Mesendoderm (in vitro differentiated cells): ENCODE measurements at regions not wholly inside any gene's neighbourhood (a gene's known extent, or its start where the extent isn't known, plus 50 kb on each side); places are given as distances from the start of the nearest gene placed in this dataset.

ENCODE experiments used
- DNase-seq: peaks from one replicate; pipeline ENCODE4 v3.0.0; 2013
- H2AK5ac ChIP-seq: 2 replicates; pipeline ENCODE4 v1.6.1; 2013; ENCODE audit warnings: low read length, inconsistent platforms
- H2BK120ac ChIP-seq: 2 replicates; pipeline ENCODE4 v1.6.1; 2013; ENCODE audit warnings: low read depth, mild to moderate bottlenecking, low read length, moderate library complexity, mixed read lengths
- H2BK15ac ChIP-seq: replicated peaks from 2 replicates; pipeline ENCODE4 v1.6.1; 2013; ENCODE audit warnings: low read depth, mild to moderate bottlenecking, moderate library complexity
- H2BK5ac ChIP-seq: 2 replicates; pipeline ENCODE4 v1.6.1; 2013; ENCODE audit warnings: low read length, inconsistent platforms
- H3K18ac ChIP-seq: 2 replicates; pipeline ENCODE4 v1.6.1; 2013; ENCODE audit warnings: mild to moderate bottlenecking, low read length, mixed read lengths
- H3K23ac ChIP-seq: one replicate; pipeline ENCODE4 v1.6.1; 2013; ENCODE audit warnings: low read length
- H3K27ac ChIP-seq: 2 replicates; pipeline ENCODE4 v1.5.1; 2013; ENCODE audit warnings: low read depth, mild to moderate bottlenecking, inconsistent platforms, low read length, moderate library complexity
- H3K27me3 ChIP-seq: 2 replicates; pipeline ENCODE4 v1.6.1; 2013; ENCODE audit warnings: low read length, control low read depth, mild to moderate bottlenecking, inconsistent platforms; ENCODE audit not compliant: insufficient read depth, poor library complexity
- H3K36me3 ChIP-seq: 2 replicates; pipeline ENCODE4 v1.6.1; 2013; ENCODE audit warnings: low read length, inconsistent platforms; ENCODE audit not compliant: control insufficient read depth, insufficient read depth
- H3K4ac ChIP-seq: one replicate; pipeline ENCODE4 v1.6.1; 2013; ENCODE audit warnings: low read depth, mild to moderate bottlenecking, low read length, moderate library complexity
- H3K4me1 ChIP-seq: 2 replicates; pipeline ENCODE4 v1.6.1; 2013; ENCODE audit warnings: low read depth, low read length, inconsistent platforms; ENCODE audit not compliant: control insufficient read depth
- H3K4me2 ChIP-seq: 2 replicates; pipeline ENCODE4 v1.6.1; 2013; ENCODE audit warnings: low read length
- H3K4me3 ChIP-seq: 2 replicates; pipeline ENCODE4 v1.5.1; 2013; ENCODE audit warnings: mild to moderate bottlenecking, low read length
- H3K56ac ChIP-seq: one replicate; pipeline ENCODE4 v1.6.1; 2013; ENCODE audit warnings: low read length
- H3K79me1 ChIP-seq: 2 replicates; pipeline ENCODE4 v1.6.1; 2013; ENCODE audit warnings: low read length, inconsistent platforms
- H3K79me2 ChIP-seq: 2 replicates; pipeline ENCODE4 v1.6.1; 2013; ENCODE audit warnings: mild to moderate bottlenecking, low read length; ENCODE audit not compliant: control insufficient read depth, insufficient read depth
- H3K9ac ChIP-seq: 2 replicates; pipeline ENCODE4 v1.6.1; 2013; ENCODE audit warnings: low read length, inconsistent platforms
- H4K5ac ChIP-seq: one replicate; pipeline ENCODE4 v1.6.1; 2013; ENCODE audit warnings: low read length
- H4K8ac ChIP-seq: one replicate; pipeline ENCODE4 v1.6.1; 2013; ENCODE audit warnings: low read depth, mild to moderate bottlenecking, control low read depth, low read length, moderate library complexity
- WGBS: extraction: QIAGEN DNeasy Blood & Tissue Kit; methylation state at CpG from one replicate; pipeline ENCODE4 v1.1.7; 2013; ENCODE audit warnings: low lambda C conversion rate, missing lambda C conversion rate; ENCODE audit not compliant: insufficient coverage; ENCODE audit errors: extremely low coverage; 5-methylcytosine and 5-hydroxymethylcytosine counted together

DNA sequence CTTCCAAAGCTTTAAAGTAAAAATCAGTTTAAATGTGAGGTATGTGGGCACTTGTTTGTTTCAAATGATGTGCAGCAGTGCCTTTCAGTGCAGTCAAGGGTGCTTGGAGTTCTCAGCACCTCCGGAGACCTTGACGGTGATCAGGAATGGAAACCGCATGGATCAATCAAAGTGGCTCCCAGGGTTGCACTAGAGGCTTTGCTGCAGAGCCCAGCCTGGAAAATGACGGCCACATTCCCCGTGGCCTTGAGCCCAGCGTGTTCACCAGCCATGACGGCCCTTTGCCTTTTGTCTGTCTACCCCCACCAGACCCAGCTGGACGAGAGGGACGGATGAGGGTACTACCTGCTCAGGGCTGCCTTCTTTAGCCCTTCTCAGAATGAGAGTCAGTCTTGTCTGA, 320.0 kb downstream of the TEX29 start:
- Histone ChIP-seq H3K79me2 (no peaks in the 10 kb centered on the region), H3K9ac (no peak overlapping the region), H3K4me2 (no peak overlapping the region), H3K4ac (no peak overlapping the region), H2BK5ac (no peak overlapping the region), H3K4me1 (no peaks in the 10 kb centered on the region), H3K27me3 (no peaks in the 10 kb centered on the region), H4K8ac (no peak overlapping the region), H3K23ac (no peak overlapping the region), H2BK15ac (no peak overlapping the region), H4K5ac (no peak overlapping the region), H3K27ac (no peak overlapping the region), H3K4me3 (no peak overlapping the region), H3K36me3 (no peaks in the 10 kb centered on the region), H2BK120ac (no peak overlapping the region), H3K79me1 (no peaks in the 10 kb centered on the region), H3K18ac (no peak overlapping the region), H2AK5ac (no peak overlapping the region), H3K56ac (no peak overlapping the region)
- no peak for DNase-seq
- no CpG with 5 or more reads among the region's 9 CpGs for WGBS

DNA sequence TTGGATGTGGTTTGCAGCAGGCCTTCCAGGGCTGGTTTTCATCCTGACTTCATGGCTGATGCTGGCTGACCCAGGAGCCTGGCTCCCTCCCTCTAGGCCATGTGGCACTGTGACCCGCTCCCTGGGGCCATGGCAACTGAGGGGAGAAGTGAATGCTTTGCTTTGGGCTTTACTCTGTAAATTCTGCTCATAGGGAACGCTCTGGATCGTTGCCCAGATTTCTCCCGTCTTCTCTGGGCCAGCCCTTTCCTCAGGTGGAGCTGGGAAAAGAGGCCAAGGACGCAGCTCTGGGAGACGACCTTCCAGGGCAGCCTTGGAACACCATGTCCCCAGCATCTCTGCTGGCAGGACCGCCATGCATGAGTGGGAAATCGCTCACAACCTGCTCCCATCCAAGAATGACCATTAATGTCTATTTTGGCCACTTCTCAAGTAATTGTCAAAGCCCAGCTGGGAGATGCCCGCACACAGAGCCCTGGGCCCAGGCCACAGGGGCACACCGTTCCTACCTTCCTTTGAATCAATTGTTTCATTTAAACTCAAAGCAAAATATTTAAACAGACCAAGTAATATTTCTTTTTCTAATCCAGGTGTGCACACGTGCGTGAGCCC, 321.8 kb downstream of the TEX29 start:
- Histone ChIP-seq H3K4me2 (no peak overlapping the region), H2AK5ac (no peak overlapping the region), H3K36me3 (no peaks in the 10 kb centered on the region), H3K4me1 (no peaks in the 10 kb centered on the region), H3K79me1 (no peaks in the 10 kb centered on the region), H3K27ac (no peak overlapping the region), H4K5ac (no peak overlapping the region), H3K27me3 (peaks cover 2% of the 10 kb centered on the region), H3K4me3 (no peak overlapping the region), H3K56ac (no peak overlapping the region), H3K23ac (no peak overlapping the region), H2BK120ac (no peak overlapping the region), H3K18ac (no peak overlapping the region), H2BK5ac (no peak overlapping the region), H4K8ac (no peak overlapping the region), H3K4ac (no peak overlapping the region), H3K79me2 (no peaks in the 10 kb centered on the region), H2BK15ac (no peak overlapping the region), H3K9ac (no peak overlapping the region)
- WGBS: no CpG with 5 or more reads among the region's 12 CpGs
- no peak for DNase-seq

DNA sequence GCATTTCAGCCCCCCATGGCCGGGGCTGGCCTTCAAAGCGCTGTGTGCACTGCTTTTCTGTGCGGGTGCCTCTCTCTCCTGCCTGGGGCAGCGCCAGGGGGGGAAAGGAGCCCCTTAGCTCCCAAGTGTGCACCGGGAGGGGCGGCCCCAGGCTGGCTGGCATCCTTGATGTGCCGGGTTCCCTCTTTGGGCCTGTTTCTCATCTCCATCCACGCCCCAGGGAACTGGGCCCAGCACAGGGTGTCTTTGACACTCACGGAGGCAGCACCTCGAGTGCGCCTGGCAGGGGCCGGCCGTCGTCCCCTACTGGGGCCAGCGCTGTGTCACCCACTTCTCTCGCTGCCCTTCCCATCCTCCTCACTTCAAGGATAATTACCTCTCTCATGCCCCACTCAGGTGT, 324.3 kb downstream of the TEX29 start:
- Histone ChIP-seq H3K9ac (no peak overlapping the region), H3K36me3 (no peaks in the 10 kb centered on the region), H3K56ac (no peak overlapping the region), H3K4me2 (no peak overlapping the region), H3K4ac (no peak overlapping the region), H2BK120ac (no peak overlapping the region), H2BK5ac (no peak overlapping the region), H2AK5ac (no peak overlapping the region), H3K27ac (no peak overlapping the region), H4K5ac (no peak overlapping the region), H3K4me1 (no peaks in the 10 kb centered on the region), H3K79me1 (no peaks in the 10 kb centered on the region), H3K18ac (no peak overlapping the region), H3K79me2 (no peaks in the 10 kb centered on the region), H4K8ac (no peak overlapping the region), H2BK15ac (no peak overlapping the region), H3K4me3 (no peak overlapping the region), H3K27me3 (peaks cover 2% of the 10 kb centered on the region), H3K23ac (no peak overlapping the region)
- no CpG with 5 or more reads among the region's 16 CpGs for WGBS
- no peak for DNase-seq

DNA sequence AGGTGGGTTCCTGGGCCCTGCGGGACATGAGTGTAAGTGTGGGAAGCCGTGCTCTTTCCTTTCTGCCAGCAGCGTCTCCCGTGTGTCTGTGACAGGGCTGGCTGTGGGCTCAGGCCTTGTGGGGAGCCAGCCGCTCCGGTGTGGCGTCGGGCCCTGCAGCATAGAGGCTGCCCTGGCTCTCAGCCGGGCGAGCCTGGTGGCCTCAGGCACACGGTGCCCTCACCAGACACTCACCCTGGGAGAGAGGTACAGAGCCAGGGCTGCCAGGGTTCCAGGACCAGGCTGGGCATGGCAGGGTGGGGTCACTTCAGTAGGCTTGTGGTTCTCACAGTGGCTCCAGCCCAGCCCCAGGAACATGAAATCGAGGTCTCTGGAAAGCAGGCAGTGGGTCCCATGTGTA, 324.8 kb downstream of the TEX29 start:
- H2BK5ac ChIP-seq: no peak overlapping the region
- H3K18ac ChIP-seq: no peak overlapping the region
- H3K4ac ChIP-seq: no peak overlapping the region
- no peak overlapping the region for H3K9ac ChIP-seq
- H3K79me2 ChIP-seq: no peaks in the 10 kb centered on the region
- no peaks in the 10 kb centered on the region for H3K36me3 ChIP-seq
- H3K56ac ChIP-seq: no peak overlapping the region
- no peak overlapping the region for H3K23ac ChIP-seq
- no peak overlapping the region for H2BK15ac ChIP-seq
- no peaks in the 10 kb centered on the region for H3K4me1 ChIP-seq
- H4K8ac ChIP-seq: no peak overlapping the region
- no peak overlapping the region for H4K5ac ChIP-seq
- no peak overlapping the region for H2AK5ac ChIP-seq
- no peak overlapping the region for H3K27ac ChIP-seq
- no peak overlapping the region for H3K4me2 ChIP-seq
- H2BK120ac ChIP-seq: no peak overlapping the region
- H3K4me3 ChIP-seq: no peak overlapping the region
- DNase-seq: no peak
- no CpG with 5 or more reads among the region's 12 CpGs for WGBS
- H3K79me1 ChIP-seq: no peaks in the 10 kb centered on the region
- peaks cover 2% of the 10 kb centered on the region for H3K27me3 ChIP-seq

DNA sequence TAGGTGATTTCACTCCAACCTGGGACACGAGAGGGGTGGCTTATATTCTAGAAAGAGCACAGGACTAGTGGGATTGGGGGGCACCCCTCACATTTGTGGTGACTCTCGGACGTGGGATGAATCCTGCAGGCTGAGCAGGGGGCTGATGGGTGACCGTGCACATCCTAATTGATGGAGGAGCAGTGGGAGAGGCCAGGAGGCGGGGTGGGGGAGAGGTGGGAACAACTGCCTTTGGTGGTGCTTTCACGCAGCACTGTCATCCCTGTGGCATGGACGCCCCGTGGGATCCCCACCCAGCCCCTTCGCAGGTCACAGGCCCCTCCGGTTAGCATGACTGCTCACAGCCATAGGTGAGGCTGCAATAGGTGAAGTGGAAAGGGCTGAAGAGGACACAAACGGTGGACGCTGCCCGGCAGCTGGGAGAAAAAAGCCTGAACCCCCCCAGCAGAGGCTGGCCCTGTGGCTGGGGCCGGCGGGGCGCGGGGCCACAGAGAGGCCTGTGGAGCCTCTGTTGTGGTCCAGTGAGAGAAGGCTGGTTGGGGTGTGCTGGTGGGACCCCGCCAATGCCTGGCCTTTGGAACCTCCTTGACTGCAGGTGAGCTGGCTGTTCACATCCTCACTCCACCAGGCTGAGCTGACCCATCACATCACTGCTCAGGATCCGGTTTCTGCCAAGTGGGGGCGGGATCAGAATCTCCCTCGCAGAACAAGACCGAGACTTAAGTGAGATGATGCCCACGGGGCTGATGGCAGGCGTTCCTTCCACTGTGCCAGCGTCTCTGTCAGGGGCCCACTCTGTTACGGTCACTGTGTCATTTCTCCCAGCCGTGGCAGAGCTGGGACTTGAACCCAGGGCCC, 325.4 kb downstream of the TEX29 start:
- Histone ChIP-seq H3K4me3 (no peak overlapping the region), H3K9ac (no peak overlapping the region), H3K18ac (no peak overlapping the region), H3K79me1 (no peaks in the 10 kb centered on the region), H3K23ac (no peak overlapping the region), H3K56ac (no peak overlapping the region), H4K5ac (no peak overlapping the region), H2BK120ac (no peak overlapping the region), H2BK15ac (no peak overlapping the region), H3K4ac (no peak overlapping the region), H3K36me3 (no peaks in the 10 kb centered on the region), H3K27ac (no peak overlapping the region), H3K4me1 (no peaks in the 10 kb centered on the region), H2BK5ac (no peak overlapping the region), H3K79me2 (no peaks in the 10 kb centered on the region), H3K4me2 (no peak overlapping the region), H4K8ac (no peak overlapping the region), H2AK5ac (no peak overlapping the region), H3K27me3 (peaks cover 2% of the 10 kb centered on the region)
- no CpG with 5 or more reads among the region's 27 CpGs for whole genome bisulfite sequencing
- DNase-seq: no peak
